IPS-20b (cell line): ENCODE measurements at regions not wholly inside any gene's neighbourhood (a gene's known extent, or its start where the extent isn't known, plus 50 kb on each side); places are given as distances from the start of the nearest gene placed in this dataset.

ENCODE experiments used
- H3K27ac ChIP-seq: one replicate; pipeline ENCODE4 v1.5.1; 2013; ENCODE audit warnings: low read length
- H3K27me3 ChIP-seq: 2 replicates; pipeline ENCODE4 v1.6.1; 2013; ENCODE audit warnings: mild to moderate bottlenecking, low read length, inconsistent platforms; ENCODE audit not compliant: insufficient read depth
- H3K36me3 ChIP-seq: 2 replicates; pipeline ENCODE4 v1.6.1; 2013; ENCODE audit warnings: low read depth, mild to moderate bottlenecking, inconsistent platforms, low read length, moderate library complexity; ENCODE audit not compliant: insufficient read depth
- H3K4me1 ChIP-seq: 2 replicates; pipeline ENCODE4 v1.6.1; 2013; ENCODE audit warnings: mild to moderate bottlenecking, control low read depth, inconsistent platforms, low read length, moderate library complexity; ENCODE audit not compliant: insufficient read depth
- H3K4me3 ChIP-seq: 2 replicates; pipeline ENCODE4 v1.5.1; 2013; ENCODE audit warnings: mild to moderate bottlenecking, low read length, inconsistent platforms
- H3K9ac ChIP-seq: 2 replicates; pipeline ENCODE4 v1.6.1; 2013; ENCODE audit warnings: low read depth, mild to moderate bottlenecking, inconsistent platforms, low read length, moderate library complexity
- H3K9me3 ChIP-seq: 2 replicates; pipeline ENCODE4 v1.6.1; 2013; ENCODE audit warnings: mild to moderate bottlenecking, low read depth, low read length, inconsistent platforms; ENCODE audit not compliant: insufficient read depth

- Histone ChIP-seq H3K9ac (no peak overlapping the region), H3K9me3 (no peaks in the 10 kb centered on the region), H3K4me1 (no peaks in the 10 kb centered on the region), H3K4me3 (no peak overlapping the region), H3K27me3 (no peaks in the 10 kb centered on the region), H3K27ac (no peak overlapping the region), H3K36me3 (no peaks in the 10 kb centered on the region)
Measured at GRCh38 chr2:2668681-2669265, 337.7 kb upstream of the MYT1L start.

DNA sequence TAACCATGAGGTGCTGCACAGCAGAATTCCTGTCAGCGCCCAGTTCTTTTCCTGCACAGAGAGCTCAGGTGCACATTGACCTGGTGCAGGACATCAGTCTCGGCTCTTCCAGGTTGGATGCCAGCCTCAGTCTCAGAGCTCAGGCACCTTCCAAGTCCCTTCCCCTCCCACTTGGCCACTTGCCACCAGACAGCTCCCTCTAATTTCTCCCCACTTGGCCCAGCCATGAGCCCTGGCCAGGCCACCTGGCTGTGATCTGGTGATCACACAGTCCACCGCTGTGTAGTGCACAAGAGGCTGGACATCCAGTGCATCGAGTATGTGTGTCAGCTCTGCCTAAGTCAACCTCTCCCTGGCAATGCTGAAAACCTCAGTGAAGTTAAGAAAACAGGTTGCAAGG is 336.6 kb upstream of the MYT1L start:
- Histone ChIP-seq H3K9ac (no peak overlapping the region), H3K27ac (no peak overlapping the region), H3K9me3 (no peaks in the 10 kb centered on the region), H3K4me3 (no peak overlapping the region), H3K27me3 (no peaks in the 10 kb centered on the region), H3K4me1 (no peaks in the 10 kb centered on the region), H3K36me3 (no peaks in the 10 kb centered on the region)

- Histone ChIP-seq H3K27ac (no peak overlapping the region), H3K9ac (no peak overlapping the region), H3K4me1 (no peaks in the 10 kb centered on the region), H3K27me3 (no peaks in the 10 kb centered on the region), H3K36me3 (no peaks in the 10 kb centered on the region), H3K4me3 (no peak overlapping the region), H3K9me3 (no peaks in the 10 kb centered on the region)
Measured at GRCh38 chr2:2665834-2666133, 334.7 kb upstream of the MYT1L start.

GRCh38 chr2:2664989-2665833 is 334.1 kb upstream of the MYT1L start:
- H3K9ac ChIP-seq: no peak overlapping the region
- H3K4me3 ChIP-seq: no peak overlapping the region
- H3K36me3 ChIP-seq: no peaks in the 10 kb centered on the region
- no peaks in the 10 kb centered on the region for H3K4me1 ChIP-seq
- H3K27ac ChIP-seq: no peak overlapping the region
- no peaks in the 10 kb centered on the region; the same call in 1 of the 2 replicates for H3K9me3 ChIP-seq
- H3K27me3 ChIP-seq: no peaks in the 10 kb centered on the region

GRCh38 chr2:2663401-2664036 is 332.4 kb upstream of the MYT1L start:
- Histone ChIP-seq H3K9ac (no peak overlapping the region), H3K4me3 (no peak overlapping the region), H3K27ac (no peak overlapping the region), H3K4me1 (no peaks in the 10 kb centered on the region), H3K36me3 (no peaks in the 10 kb centered on the region), H3K27me3 (no peaks in the 10 kb centered on the region), H3K9me3 (peaks cover 7% of the 10 kb centered on the region; the same call in 1 of the 2 replicates)

DNA sequence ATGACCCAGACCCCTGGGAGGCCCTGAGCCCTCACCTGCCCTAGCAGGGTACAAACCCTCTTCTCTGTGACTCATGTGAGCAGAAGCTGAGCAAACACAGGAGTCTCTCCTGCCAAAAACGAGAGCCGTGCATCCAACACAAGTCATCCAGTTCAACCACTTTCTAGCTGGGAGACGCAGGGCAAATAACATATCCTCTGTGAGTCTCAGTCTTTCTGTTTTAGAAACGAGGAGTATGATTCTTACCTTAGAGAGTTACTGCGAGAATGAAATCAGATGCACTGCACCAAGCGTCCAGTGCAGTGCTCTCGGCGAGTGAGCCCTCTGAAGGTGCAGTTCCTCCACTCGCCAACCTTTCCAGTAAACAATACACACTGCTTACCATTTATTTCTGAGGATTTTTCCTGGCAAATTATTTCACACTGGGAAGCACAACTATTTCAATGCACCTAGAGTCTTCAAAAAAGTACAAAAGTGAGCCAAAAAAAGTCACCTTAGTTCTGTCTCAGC is 331.8 kb upstream of the MYT1L start:
- no peaks in the 10 kb centered on the region for H3K36me3 ChIP-seq
- H3K27me3 ChIP-seq: no peaks in the 10 kb centered on the region
- no peak overlapping the region for H3K27ac ChIP-seq
- H3K4me3 ChIP-seq: no peak overlapping the region
- H3K9me3 ChIP-seq: peaks cover 7% of the 10 kb centered on the region; the same call in 1 of the 2 replicates
- H3K4me1 ChIP-seq: no peaks in the 10 kb centered on the region
- no peak overlapping the region for H3K9ac ChIP-seq

- no peaks in the 10 kb centered on the region for H3K4me1 ChIP-seq
- H3K27ac ChIP-seq: no peak overlapping the region
Measured at GRCh38 chr2:2662037-2662846, 331.2 kb upstream of the MYT1L start.

GRCh38 chr2:2660789-2661355 is 329.8 kb upstream of the MYT1L start:
- no peaks in the 10 kb centered on the region for H3K4me1 ChIP-seq
- H3K36me3 ChIP-seq: no peaks in the 10 kb centered on the region
- H3K4me3 ChIP-seq: no peak overlapping the region
- no peak overlapping the region for H3K9ac ChIP-seq
- H3K27ac ChIP-seq: no peak overlapping the region
- H3K27me3 ChIP-seq: 0 out of 2 replicates have a peak, but pooled peaks cover 6% of the 10 kb centered on the region
- peaks cover 7% of the 10 kb centered on the region; the same call in 1 of the 2 replicates for H3K9me3 ChIP-seq

More at GRCh38 chr2:2662037-2662846, 331.2 kb upstream of the MYT1L start:
- no peak overlapping the region for H3K9ac ChIP-seq
- H3K4me3 ChIP-seq: no peak overlapping the region
- H3K36me3 ChIP-seq: no peaks in the 10 kb centered on the region
- no peaks in the 10 kb centered on the region for H3K27me3 ChIP-seq
- H3K9me3 ChIP-seq: peaks cover 7% of the 10 kb centered on the region; the same call in 1 of the 2 replicates

DNA sequence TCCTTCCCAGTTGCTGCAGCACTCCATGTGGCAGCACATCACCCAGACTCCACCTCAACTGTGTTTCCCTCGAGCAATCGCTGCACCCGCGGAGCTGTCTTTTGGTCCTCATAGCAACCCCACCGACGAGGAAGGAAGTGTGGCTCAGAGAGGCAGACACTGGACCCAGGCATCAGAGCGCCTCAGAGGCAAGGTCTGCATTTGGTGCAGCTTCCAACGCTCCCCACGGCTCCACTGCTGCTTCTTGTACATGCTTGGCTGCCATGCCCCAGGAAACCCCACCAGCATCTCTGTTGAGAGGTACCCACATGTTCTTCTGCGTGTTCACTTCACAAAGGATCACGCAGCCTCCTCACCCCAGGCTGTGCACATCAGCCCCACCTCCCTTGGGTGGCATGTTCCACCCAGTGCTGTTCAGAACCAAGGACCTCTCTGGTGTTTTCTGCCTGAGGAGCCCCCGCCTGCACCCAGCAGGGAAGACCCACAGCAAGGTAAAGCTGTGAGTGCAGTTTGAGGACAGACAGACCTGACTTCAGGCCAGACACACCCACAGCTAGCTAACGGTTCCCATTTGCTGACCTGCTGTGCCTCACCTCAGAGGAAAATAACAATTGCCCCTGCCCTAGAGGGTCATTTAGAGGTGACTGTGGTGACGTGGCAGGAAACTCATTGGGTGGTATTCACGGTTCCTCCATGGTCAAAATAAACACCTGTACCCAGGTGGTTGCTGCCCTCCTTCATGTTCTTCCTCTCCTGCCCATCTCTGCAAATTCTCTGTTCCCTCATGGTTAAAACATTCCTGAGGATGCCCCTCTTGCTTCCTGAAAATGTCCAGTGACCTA is 326.3 kb upstream of the MYT1L start:
- H3K27ac ChIP-seq: no peak overlapping the region
- peaks cover 7% of the 10 kb centered on the region; the same call in 1 of the 2 replicates for H3K9me3 ChIP-seq
- no peak overlapping the region for H3K9ac ChIP-seq
- H3K27me3 ChIP-seq: 0 out of 2 replicates have a peak, but pooled peaks cover 6% of the 10 kb centered on the region
- no peaks in the 10 kb centered on the region for H3K36me3 ChIP-seq
- H3K4me3 ChIP-seq: no peak overlapping the region
- H3K4me1 ChIP-seq: no peaks in the 10 kb centered on the region

DNA sequence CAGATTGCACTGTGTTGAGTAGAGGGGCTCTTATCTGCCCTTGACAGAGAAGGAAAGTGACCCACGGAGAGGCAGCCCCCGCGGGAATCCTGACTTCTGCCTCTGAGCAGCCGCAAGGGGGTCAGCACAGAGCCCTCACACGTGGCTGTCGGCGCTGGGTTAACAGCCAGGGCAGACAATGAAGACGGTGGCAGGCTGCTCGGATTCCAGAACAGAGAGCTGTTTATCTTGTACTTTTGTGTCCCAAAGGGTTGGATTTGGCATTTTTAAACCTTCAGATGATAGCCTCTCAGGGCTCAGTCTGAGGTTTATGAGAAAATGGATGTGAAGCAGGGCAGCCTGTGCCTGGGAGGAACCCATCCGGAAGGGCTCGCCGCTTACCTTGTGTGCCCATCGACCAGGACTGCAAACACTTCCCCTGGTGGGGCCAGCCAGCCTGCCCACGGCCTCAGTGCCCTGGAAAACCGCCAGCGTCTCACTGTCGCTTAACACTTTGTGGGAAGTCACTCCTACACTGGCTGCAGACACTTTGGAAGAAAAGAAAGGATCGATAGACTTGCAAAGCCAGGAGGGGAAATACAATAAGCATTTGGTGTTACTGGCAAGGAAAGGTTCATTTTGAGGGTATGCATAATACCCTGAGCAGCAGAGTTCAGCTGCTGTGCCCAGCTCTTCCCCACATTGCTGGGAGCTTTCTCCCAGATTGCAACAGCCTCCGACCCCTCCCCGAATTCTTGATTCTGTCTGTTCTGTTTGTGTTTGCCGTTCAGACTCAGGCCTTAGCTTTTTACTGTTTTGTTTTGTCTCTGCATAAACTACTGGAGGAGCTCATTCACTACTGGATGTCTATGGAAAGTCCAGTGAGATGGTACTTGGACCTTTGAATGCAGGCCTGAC is 325.3 kb upstream of the MYT1L start:
- H3K9ac ChIP-seq: no peak overlapping the region
- no peak overlapping the region for H3K4me3 ChIP-seq
- H3K27me3 ChIP-seq: 0 out of 2 replicates have a peak, but pooled peaks cover 6% of the 10 kb centered on the region
- no peaks in the 10 kb centered on the region for H3K36me3 ChIP-seq
- H3K27ac ChIP-seq: no peak overlapping the region
- H3K9me3 ChIP-seq: peaks cover 7% of the 10 kb centered on the region; the same call in 1 of the 2 replicates
- H3K4me1 ChIP-seq: no peaks in the 10 kb centered on the region
